HEK293 (cell line): ENCODE measurements at regions not wholly inside any gene's neighbourhood (a gene's known extent, or its start where the extent isn't known, plus 50 kb on each side); places are given as distances from the start of the nearest gene placed in this dataset.

Experiments used
- CTCF ChIA-PET: fragments of 350-600 bp; formaldehyde crosslinking; extraction: SDS; loops from one replicate; lab custom pipeline; 2021; ENCODE audit warnings: antibody characterized with exemption; lab: Yijun Ruan, JAX
- POLR2A ChIA-PET: fragments of 300-600 bp; formaldehyde crosslinking; extraction: SDS; loops from one replicate; lab custom pipeline; 2020; ENCODE audit warnings: antibody characterized with exemption, inconsistent platforms; lab: Yijun Ruan, JAX
- H3K27ac ChIP-seq: fragments of 200-500 bp; sonication (Bioruptor generic); 2 replicates; pipeline ENCODE4 v1.5.1; 2014; ENCODE audit warnings: low read depth, low read length, control low read depth, inconsistent platforms; ENCODE audit errors: extremely low read depth
- H3K36me3 ChIP-seq, 2 experiments: fragments of 200-500 bp in 1 of 2; sonication (Bioruptor generic) in 1 of 2; 1 replicate in 1 of 2; 2 replicates in 1 of 2; pipeline ENCODE4 v1.5.1; 2014 to 2017; ENCODE audit warnings: inconsistent platforms in 2 of 2, low read length in 2 of 2; ENCODE audit not compliant: control insufficient read depth in 2 of 2, insufficient read depth in 1 of 2
- H3K4me1 ChIP-seq: fragments of 200-500 bp; sonication (Bioruptor generic); 2 replicates; pipeline ENCODE4 v1.5.1; 2014; ENCODE audit warnings: mild to moderate bottlenecking, low read length, inconsistent platforms; ENCODE audit not compliant: control insufficient read depth, insufficient read depth
- H3K4me3 ChIP-seq: 2 replicates; pipeline ENCODE4 v1.5.1; 2011; ENCODE audit warnings: low read depth, mild to moderate bottlenecking, control low read depth, low read length, moderate library complexity
- H3K9me3 ChIP-seq: fragments of 200-500 bp; sonication (Bioruptor generic); 2 replicates; pipeline ENCODE4 v1.5.1; 2014; ENCODE audit warnings: low read depth, low read length, inconsistent platforms; ENCODE audit not compliant: control insufficient read depth, insufficient read depth
- GLI4 ChIP-seq: fragments of 450-650 bp; formaldehyde crosslinking; IDR thresholded peaks from 2 replicates; pipeline ENCODE4 v1.5.1; 2016; ENCODE audit warnings: missing biosample characterization, missing genetic modification characterization
- KLF7 ChIP-seq: fragments of 450-650 bp; formaldehyde crosslinking; IDR thresholded peaks from 2 replicates; pipeline ENCODE4 v1.5.1; 2016; ENCODE audit warnings: missing biosample characterization, missing genetic modification characterization, borderline replicate concordance
- REST ChIP-seq: fragments of 450-650 bp; formaldehyde crosslinking; IDR thresholded peaks from 2 replicates; pipeline ENCODE4 v1.5.1; 2016; ENCODE audit warnings: missing biosample characterization, missing genetic modification characterization
- SP2 ChIP-seq: fragments of 450-650 bp; formaldehyde crosslinking; IDR thresholded peaks from 2 replicates; pipeline ENCODE4 v1.5.1; 2016; ENCODE audit warnings: missing biosample characterization, missing genetic modification characterization
- SP7 ChIP-seq: fragments of 450-650 bp; formaldehyde crosslinking; IDR thresholded peaks from 2 replicates; pipeline ENCODE4 v1.5.1; 2016; ENCODE audit warnings: missing biosample characterization, missing genetic modification characterization
- ZBTB44 ChIP-seq: fragments of 450-650 bp; IDR thresholded peaks from 2 replicates; pipeline ENCODE4 v1.5.1; 2018; ENCODE audit warnings: missing biosample characterization, mild to moderate bottlenecking, missing genetic modification characterization
- ZBTB8A ChIP-seq: fragments of 450-650 bp; formaldehyde crosslinking; IDR thresholded peaks from 2 replicates; pipeline ENCODE4 v1.5.1; 2016; ENCODE audit warnings: missing biosample characterization, missing genetic modification characterization
- ZNF133 ChIP-seq: fragments of 450-650 bp; formaldehyde crosslinking; IDR thresholded peaks from 2 replicates; pipeline ENCODE4 v1.5.1; 2016; ENCODE audit warnings: missing biosample characterization, missing genetic modification characterization
- ZNF140 ChIP-seq: fragments of 450-650 bp; formaldehyde crosslinking; IDR thresholded peaks from 2 replicates; pipeline ENCODE4 v1.5.1; 2016; ENCODE audit warnings: missing biosample characterization, missing genetic modification characterization
- ZNF223 ChIP-seq: fragments of 450-650 bp; formaldehyde crosslinking; IDR thresholded peaks from 2 replicates; pipeline ENCODE4 v1.5.1; 2016; ENCODE audit warnings: missing biosample characterization, missing genetic modification characterization
- ZNF23 ChIP-seq: fragments of 450-650 bp; formaldehyde crosslinking; IDR thresholded peaks from 2 replicates; pipeline ENCODE4 v1.5.1; 2016; ENCODE audit warnings: missing biosample characterization, missing genetic modification characterization, borderline replicate concordance
- ZNF266 ChIP-seq: fragments of 450-650 bp; formaldehyde crosslinking; IDR thresholded peaks from 2 replicates; pipeline ENCODE4 v1.5.1; 2016; ENCODE audit warnings: missing biosample characterization, missing genetic modification characterization, low read depth
- ZNF350 ChIP-seq: fragments of 450-650 bp; formaldehyde crosslinking; IDR thresholded peaks from 2 replicates; pipeline ENCODE4 v1.5.0; 2017; ENCODE audit warnings: missing biosample characterization, mild to moderate bottlenecking, missing genetic modification characterization
- ZNF362 ChIP-seq: fragments of 450-650 bp; formaldehyde crosslinking; IDR thresholded peaks from 2 replicates; pipeline ENCODE4 v1.5.1; 2016; ENCODE audit warnings: missing biosample characterization, missing genetic modification characterization
- ZNF37A ChIP-seq: fragments of 450-650 bp; IDR thresholded peaks from 2 replicates; pipeline ENCODE4 v1.5.1; 2018; ENCODE audit warnings: missing biosample characterization, missing genetic modification characterization
- ZNF391 ChIP-seq: fragments of 450-650 bp; formaldehyde crosslinking; IDR thresholded peaks from 2 replicates; pipeline ENCODE4 v1.5.1; 2016; ENCODE audit warnings: low read depth, missing biosample characterization, missing genetic modification characterization, borderline replicate concordance
- ZNF394 ChIP-seq: fragments of 450-650 bp; formaldehyde crosslinking; IDR thresholded peaks from 2 replicates; pipeline ENCODE4 v1.5.1; 2016; ENCODE audit warnings: missing biosample characterization, missing genetic modification characterization, mild to moderate bottlenecking, moderate library complexity, borderline replicate concordance
- ZNF510 ChIP-seq: fragments of 450-650 bp; formaldehyde crosslinking; IDR thresholded peaks from 2 replicates; pipeline ENCODE4 v1.5.1; 2018; ENCODE audit warnings: mild to moderate bottlenecking, missing genetic modification characterization, missing biosample characterization; ENCODE audit not compliant: insufficient replicate concordance
- ZNF514 ChIP-seq: fragments of 450-650 bp; formaldehyde crosslinking; IDR thresholded peaks from 2 replicates; pipeline ENCODE4 v1.5.1; 2016; ENCODE audit warnings: missing biosample characterization, missing genetic modification characterization
- ZNF549 ChIP-seq: fragments of 450-650 bp; IDR thresholded peaks from 2 replicates; pipeline ENCODE4 v1.5.1; 2018; ENCODE audit warnings: missing biosample characterization, missing genetic modification characterization, mild to moderate bottlenecking, inconsistent platforms, moderate library complexity
- ZNF560 ChIP-seq: fragments of 450-650 bp; formaldehyde crosslinking; IDR thresholded peaks from 2 replicates; pipeline ENCODE4 v1.5.1; 2017; ENCODE audit warnings: missing biosample characterization, missing genetic modification characterization, borderline replicate concordance
- ZNF623 ChIP-seq: fragments of 450-650 bp; formaldehyde crosslinking; IDR thresholded peaks from 2 replicates; pipeline ENCODE4 v1.5.1; 2016; ENCODE audit warnings: missing biosample characterization, missing genetic modification characterization
- ZNF629 ChIP-seq: fragments of 450-650 bp; formaldehyde crosslinking; IDR thresholded peaks from 2 replicates; pipeline ENCODE4 v1.5.1; 2017; ENCODE audit warnings: missing biosample characterization, missing genetic modification characterization
- ZNF76 ChIP-seq: fragments of 450-650 bp; formaldehyde crosslinking; IDR thresholded peaks from 2 replicates; pipeline ENCODE4; 2016; ENCODE audit warnings: low read depth, missing biosample characterization, missing genetic modification characterization, borderline replicate concordance
- ZNF792 ChIP-seq: fragments of 450-650 bp; formaldehyde crosslinking; IDR thresholded peaks from 2 replicates; pipeline ENCODE4 v1.5.1; 2016; ENCODE audit warnings: missing biosample characterization, missing genetic modification characterization
- ZNF837 ChIP-seq: fragments of 450-650 bp; formaldehyde crosslinking; IDR thresholded peaks from 2 replicates; pipeline ENCODE4 v1.5.1; 2016; ENCODE audit warnings: missing biosample characterization, missing genetic modification characterization

- Histone ChIP-seq H3K4me1 (no peaks in the 10 kb centered on the region), H3K27ac (no peak overlapping the region)
- CTCF ChIA-PET: no interaction called here
- TF ChIP-seq ZNF394 (tag by site-specific recombination): no peak
- TF ChIP-seq, all 188 proteins: peak for 0
- no peak overlapping the region for H3K4me3 ChIP-seq
- H3K9me3 ChIP-seq: no peaks in the 10 kb centered on the region
- no peaks in the 10 kb centered on the region for H3K36me3 ChIP-seq
- POLR2A ChIA-PET: no interaction called here
These were observed 529.1 kb upstream of the CDH7 start for GRCh38 chr18:65221736-65222135.

- H3K4me3 ChIP-seq: no peak overlapping the region
- H3K36me3 ChIP-seq: no peaks in the 10 kb centered on the region
- POLR2A ChIA-PET: no interaction called here
- no peaks in the 10 kb centered on the region for H3K9me3 ChIP-seq
- TF ChIP-seq ZNF350 (tag by site-specific recombination) (no peak), ZNF510 (tag by site-specific recombination) (no peak), ZNF623 (tag by site-specific recombination) (no peak), ZNF391 (tag by site-specific recombination) (no peak), ZNF549 (tag by site-specific recombination) (no peak), ZNF76 (tag by site-specific recombination) (no peak), ZBTB8A (tag by site-specific recombination) (no peak), KLF7 (tag by site-specific recombination) (no peak)
- TF ChIP-seq, all 188 proteins: peak for 0
- Histone ChIP-seq H3K4me1 (no peaks in the 10 kb centered on the region), H3K27ac (no peak overlapping the region)
- CTCF ChIA-PET: no interaction called here
These were observed 529.7 kb upstream of the CDH7 start for GRCh38 chr18:65221115-65221514.

GRCh38 chr18:65215865-65216466 is 534.8 kb upstream of the CDH7 start:
- no peak for TF ChIP-seq ZNF792
- TF ChIP-seq ZNF23 (tag by site-specific recombination): no peak
- TF ChIP-seq ZNF223 (tag by site-specific recombination): no peak
- no peak for TF ChIP-seq ZBTB44
- no peak for TF ChIP-seq ZNF837 (tag by site-specific recombination)
- no peak for TF ChIP-seq ZNF560
- no peak for TF ChIP-seq ZNF629 (tag by site-specific recombination)
- no peak for TF ChIP-seq SP2
- no peak for TF ChIP-seq REST (tag by site-specific recombination)
- TF ChIP-seq ZNF362 (tag by site-specific recombination): no peak
- no peak for TF ChIP-seq SP7 (tag by site-specific recombination)
- TF ChIP-seq ZNF514: no peak
- TF ChIP-seq ZNF140 (tag by site-specific recombination): no peak
- no peak for TF ChIP-seq ZNF266
- TF ChIP-seq ZNF37A: no peak
- no peak for TF ChIP-seq GLI4
- no peak for TF ChIP-seq ZNF133 (tag by site-specific recombination)
- TF ChIP-seq ZNF394 (tag by site-specific recombination): no peak
- H3K9me3 ChIP-seq: no peaks in the 10 kb centered on the region
- H3K27ac ChIP-seq: no peak overlapping the region
- H3K36me3 ChIP-seq: no peaks in the 10 kb centered on the region
- no peak overlapping the region for H3K4me3 ChIP-seq
- CTCF ChIA-PET: no interaction called here
- no peaks in the 10 kb centered on the region for H3K4me1 ChIP-seq
- POLR2A ChIA-PET: no interaction called here
